Activated T-cell treated with anti-CD3 and anti-CD28 coated beads, Interleukin-2, amount 50 U/mL, for 48 hours (primary cell): ENCODE measurements at regions not wholly inside any gene's neighbourhood (a gene's known extent, or its start where the extent isn't known, plus 50 kb on each side); places are given as distances from the start of the nearest gene placed in this dataset.

Experiments
- DNase-seq, 2 experiments: peaks; one replicate each; pipeline ENCODE4 v3.0.0-alpha.2; 2020

- DNase-seq = no peak
These were observed 317.6 kb upstream of the TRPC7 start for GRCh38 chr5:136682986-136683385.

GRCh38 chr5:136679233-136679632, 313.9 kb upstream of the TRPC7 start:
- DNase-seq = no peak

DNA sequence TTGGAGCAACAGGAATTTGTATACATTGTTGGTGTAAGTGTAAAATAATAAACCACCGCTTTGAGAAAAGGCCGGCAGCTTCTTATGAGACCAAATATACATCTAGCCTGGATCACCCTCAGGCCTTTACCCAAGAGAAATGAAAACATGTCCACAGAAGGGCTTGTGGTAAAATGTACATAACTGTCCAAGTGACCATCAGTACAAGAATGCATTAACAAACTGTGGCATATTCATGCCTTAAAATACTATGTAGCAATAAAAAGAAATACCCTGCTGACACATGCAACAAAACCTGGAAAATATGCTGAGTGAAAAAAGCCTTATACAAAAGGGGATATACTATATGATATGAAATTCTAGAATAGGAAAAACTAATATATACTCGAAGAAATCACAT, 311.9 kb upstream of the TRPC7 start:
- no peak for DNase-seq

GRCh38 chr5:136676685-136677084, 311.3 kb upstream of the TRPC7 start:
- DNase-seq = no peak

DNA sequence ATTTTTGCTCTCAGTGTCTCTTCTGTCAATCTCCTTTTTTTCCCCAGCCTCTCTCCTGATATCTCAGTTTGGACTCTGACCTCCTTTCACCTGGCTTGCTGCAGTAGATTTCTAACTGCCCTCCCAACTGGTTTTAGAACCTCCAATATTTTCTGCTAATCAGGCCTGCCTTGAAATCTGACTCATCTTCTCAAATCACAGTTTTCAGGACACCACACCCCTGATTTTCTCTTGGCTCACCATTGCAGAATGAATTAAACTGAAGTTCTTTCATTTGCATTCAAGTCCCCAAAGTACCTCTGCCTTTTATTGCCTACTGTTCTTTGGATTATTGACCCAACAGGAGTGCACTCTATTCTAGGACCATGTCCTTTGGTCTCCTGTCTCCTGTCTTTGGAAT, 310.4 kb upstream of the TRPC7 start:
- no peak for DNase-seq

DNA sequence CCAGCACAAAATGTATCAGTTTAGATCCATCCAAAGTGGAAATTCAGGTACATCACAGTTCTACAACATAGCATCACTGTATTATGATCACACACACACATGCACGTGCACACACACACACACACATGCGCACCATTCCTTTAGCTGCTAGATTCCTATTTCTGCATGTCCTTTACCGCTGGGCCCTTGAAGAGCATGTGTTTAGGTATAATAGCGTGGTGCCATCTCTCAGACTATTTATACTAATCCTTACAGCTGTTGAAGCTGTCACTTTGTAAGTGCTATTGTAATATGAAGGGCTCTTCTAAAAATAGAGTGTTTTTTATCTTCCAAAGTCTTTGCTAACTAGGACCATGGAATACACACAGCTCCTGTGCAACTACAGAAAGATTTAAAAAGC, 308.8 kb upstream of the TRPC7 start:
- DNase-seq = no peak

- DNase-seq = no peak
These were observed 302.4 kb upstream of the TRPC7 start for GRCh38 chr5:136667789-136668188.

- no peak for DNase-seq
These were observed 301.8 kb upstream of the TRPC7 start for GRCh38 chr5:136666970-136667620.

- no peak for DNase-seq
These were observed 300.0 kb upstream of the TRPC7 start for GRCh38 chr5:136665331-136665730.

GRCh38 chr5:136661026-136661425, 295.7 kb upstream of the TRPC7 start:
- DNase-seq = no peak

- no peak for DNase-seq
These were observed 291.5 kb upstream of the TRPC7 start for GRCh38 chr5:136656811-136657210.

- no peak for DNase-seq
These were observed 290.1 kb upstream of the TRPC7 start for GRCh38 chr5:136655468-136655867.

- DNase-seq = no peak
These were observed 281.6 kb upstream of the TRPC7 start for GRCh38 chr5:136646915-136647314.

DNA sequence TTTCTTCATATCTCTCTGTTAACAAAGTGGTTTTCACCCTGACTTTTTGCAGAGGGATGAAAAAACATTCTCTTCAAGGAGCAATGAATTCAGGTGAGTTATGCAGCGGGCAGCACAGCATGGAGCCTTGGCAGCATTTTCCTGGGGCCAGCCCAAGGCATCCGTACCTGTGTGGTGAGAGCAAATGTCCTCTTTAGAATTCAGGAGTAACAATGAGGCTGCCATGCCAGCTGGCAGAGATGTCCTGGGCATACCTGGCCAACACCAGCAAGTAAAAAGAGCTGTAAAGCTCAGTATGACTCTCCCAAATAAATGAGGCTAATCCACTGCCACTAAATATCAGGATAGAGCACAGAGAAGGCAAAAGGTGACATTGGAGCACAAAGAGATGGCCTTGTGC, 277.6 kb upstream of the TRPC7 start:
- no peak for DNase-seq

- no peak for DNase-seq
These were observed 274.3 kb upstream of the TRPC7 start for GRCh38 chr5:136639616-136640015.

GRCh38 chr5:136638084-136638483, 272.7 kb upstream of the TRPC7 start:
- no peak for DNase-seq

DNA sequence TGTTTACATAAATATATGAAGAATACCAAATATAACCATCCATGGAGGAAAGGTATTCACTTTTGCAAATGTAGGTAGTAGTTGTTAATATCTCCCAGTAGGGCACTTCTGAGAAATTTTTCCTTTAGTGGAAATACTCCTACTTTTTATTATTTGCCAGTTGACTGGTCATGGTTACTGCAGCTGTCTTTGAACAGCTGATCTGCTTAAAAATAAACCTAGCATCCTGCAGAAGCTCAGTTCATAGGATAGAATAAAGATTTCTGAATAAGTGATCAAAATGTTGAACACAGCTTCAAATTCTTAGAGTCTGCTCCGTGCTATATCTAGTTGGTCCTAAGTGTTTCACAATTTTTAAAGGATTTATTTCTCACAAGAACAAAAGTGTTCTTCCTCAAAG, 270.7 kb upstream of the TRPC7 start:
- no peak for DNase-seq

GRCh38 chr5:136631186-136631585, 265.8 kb upstream of the TRPC7 start:
- no peak for DNase-seq

GRCh38 chr5:136629125-136629792, 263.9 kb upstream of the TRPC7 start:
- no peak for DNase-seq

GRCh38 chr5:136626531-136626930, 261.2 kb upstream of the TRPC7 start:
- no peak for DNase-seq

GRCh38 chr5:136622747-136623146, 257.4 kb upstream of the TRPC7 start:
- no peak for DNase-seq

DNA sequence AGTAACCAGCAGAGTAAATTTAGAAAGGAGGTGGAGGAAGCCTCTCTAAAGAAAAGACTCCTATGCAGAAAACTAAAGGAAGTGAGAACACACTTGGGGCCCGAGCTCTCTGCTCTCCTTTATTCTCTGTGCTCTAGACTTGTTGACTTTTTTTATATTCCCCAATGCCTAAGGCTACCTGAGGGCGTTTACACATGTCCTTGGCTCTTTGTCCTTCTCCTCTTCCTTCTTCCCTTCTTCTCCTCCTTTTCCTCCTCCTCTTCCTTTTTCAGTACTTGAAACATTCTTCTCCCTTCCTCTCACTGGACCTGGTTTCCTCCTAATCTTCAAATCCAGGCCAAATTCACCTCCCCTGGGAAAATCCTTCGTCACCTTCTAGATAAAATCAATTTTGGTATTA, 256.4 kb upstream of the TRPC7 start:
- no peak for DNase-seq

- no peak for DNase-seq
These were observed 255.3 kb upstream of the TRPC7 start for GRCh38 chr5:136620621-136621020.

- no peak for DNase-seq
These were observed 254.7 kb upstream of the TRPC7 start for GRCh38 chr5:136620016-136620419.

GRCh38 chr5:136619556-136619955, 254.2 kb upstream of the TRPC7 start:
- DNase-seq = no peak
